Hematopoietic multipotent progenitor cell treated with erythropoietin and hydrocortisone succinate and interleukin-3 and kit ligand, for 17 days (in vitro differentiated cells): ENCODE measurements at regions not wholly inside any gene's neighbourhood (a gene's known extent, or its start where the extent isn't known, plus 50 kb on each side); places are given as distances from the start of the nearest gene placed in this dataset.

Experiments used
- DNase-seq: peaks from one replicate; pipeline ENCODE4 v3.0.0-alpha.2; 2015; ENCODE audit warnings: low spot score

GRCh38 chr3:151992326-151993041, 119.0 kb downstream of the SUCNR1 start:
- DNase-seq = no peak

- no peak for DNase-seq
Observed at GRCh38 chr3:151995091-151995490, 121.6 kb downstream of the SUCNR1 start.

- DNase-seq = no peak
Observed at GRCh38 chr3:151998744-151999143, 125.3 kb downstream of the SUCNR1 start.

GRCh38 chr3:151999936-152000335, 126.5 kb downstream of the SUCNR1 start:
- DNase-seq = no peak

- DNase-seq = no peak
Observed at GRCh38 chr3:152011812-152012735, 138.6 kb downstream of the SUCNR1 start.

- no peak for DNase-seq
Observed at GRCh38 chr3:152019508-152019907, 146.1 kb downstream of the SUCNR1 start.

- DNase-seq = no peak
Observed at GRCh38 chr3:152021951-152022461, 148.6 kb downstream of the SUCNR1 start.

- DNase-seq = no peak
Observed at GRCh38 chr3:152026033-152026556, 152.7 kb downstream of the SUCNR1 start.

GRCh38 chr3:152030320-152030719, 156.9 kb downstream of the SUCNR1 start:
- DNase-seq = no peak

- no peak for DNase-seq
Observed at GRCh38 chr3:152031321-152031720, 157.9 kb downstream of the SUCNR1 start.

- no peak for DNase-seq
Observed at GRCh38 chr3:152037297-152037696, 163.9 kb downstream of the SUCNR1 start.

- DNase-seq = no peak
Observed at GRCh38 chr3:152037953-152038352, 164.5 kb downstream of the SUCNR1 start.

GRCh38 chr3:152038490-152038889, 165.0 kb downstream of the SUCNR1 start:
- DNase-seq = no peak

GRCh38 chr3:152039887-152040286, 166.4 kb downstream of the SUCNR1 start:
- no peak for DNase-seq

- DNase-seq = no peak
Observed at GRCh38 chr3:152040319-152040718, 166.9 kb downstream of the SUCNR1 start.

GRCh38 chr3:152043620-152044019, 170.2 kb downstream of the SUCNR1 start:
- no peak for DNase-seq

GRCh38 chr3:152046280-152046679, 172.8 kb downstream of the SUCNR1 start:
- DNase-seq = no peak

- DNase-seq = no peak
Observed at GRCh38 chr3:152047465-152047864, 174.0 kb downstream of the SUCNR1 start.

- no peak for DNase-seq
Observed at GRCh38 chr3:152048831-152049230, 175.4 kb downstream of the SUCNR1 start.

GRCh38 chr3:152050903-152051302, 177.5 kb downstream of the SUCNR1 start:
- DNase-seq = no peak

- DNase-seq = no peak
Observed at GRCh38 chr3:152051501-152052404, 178.3 kb downstream of the SUCNR1 start.

- no peak for DNase-seq
Observed at GRCh38 chr3:152053866-152054265, 180.4 kb downstream of the SUCNR1 start.
